ENCODE measurements at regions not wholly inside any gene's neighbourhood (a gene's known extent, or its start where the extent isn't known, plus 50 kb on each side); places are given as distances from the start of the nearest gene placed in this dataset.

- DNase-seq, result no peak
Measured at GRCh38 chrX:118167361-118167760, 50.8 kb upstream of the KLHL13 start.

GRCh38 chrX:118171356-118171755 lies 54.7 kb upstream of the KLHL13 start:
- no peak for DNase-seq

- no peak for DNase-seq
Measured at GRCh38 chrX:118174516-118175098, 58.0 kb upstream of the KLHL13 start.

- DNase-seq, result no peak
Measured at GRCh38 chrX:118177708-118178107, 61.1 kb upstream of the KLHL13 start.

GRCh38 chrX:118178450-118178849 lies 61.8 kb upstream of the KLHL13 start:
- DNase-seq, result no peak

- DNase-seq, result no peak
Measured at GRCh38 chrX:118179161-118179560, 62.6 kb upstream of the KLHL13 start.

GRCh38 chrX:118179718-118180117 lies 63.1 kb upstream of the KLHL13 start:
- no peak for DNase-seq

GRCh38 chrX:118181030-118181429 lies 64.4 kb upstream of the KLHL13 start:
- no peak for DNase-seq

GRCh38 chrX:118182025-118182424 lies 65.4 kb upstream of the KLHL13 start:
- DNase-seq, result no peak

GRCh38 chrX:118182681-118183080 lies 66.1 kb upstream of the KLHL13 start:
- no peak for DNase-seq

GRCh38 chrX:118183606-118184005 lies 67.0 kb upstream of the KLHL13 start:
- no peak for DNase-seq

- no peak for DNase-seq
Measured at GRCh38 chrX:118187100-118187499, 70.5 kb upstream of the KLHL13 start.

GRCh38 chrX:118189000-118189399 lies 72.4 kb upstream of the KLHL13 start:
- DNase-seq, result no peak

GRCh38 chrX:118189628-118190027 lies 73.0 kb upstream of the KLHL13 start:
- no peak for DNase-seq

- no peak for DNase-seq
Measured at GRCh38 chrX:118197730-118198129, 81.1 kb upstream of the KLHL13 start.

- DNase-seq, result no peak
Measured at GRCh38 chrX:118198577-118198976, 82.0 kb upstream of the KLHL13 start.

- no peak for DNase-seq
Measured at GRCh38 chrX:118199997-118200396, 83.4 kb upstream of the KLHL13 start.

GRCh38 chrX:118205421-118206395 lies 89.1 kb upstream of the KLHL13 start:
- DNase-seq, result no peak

- DNase-seq, result no peak
Measured at GRCh38 chrX:118207831-118208453, 91.3 kb upstream of the KLHL13 start.

GRCh38 chrX:118208481-118208880 lies 91.9 kb upstream of the KLHL13 start:
- DNase-seq, result no peak

- no peak for DNase-seq
Measured at GRCh38 chrX:118211891-118212816, 95.5 kb upstream of the KLHL13 start.

GRCh38 chrX:118212817-118213183 lies 96.2 kb upstream of the KLHL13 start:
- no peak for DNase-seq

GRCh38 chrX:118215346-118215745 lies 98.7 kb upstream of the KLHL13 start:
- no peak for DNase-seq

Data from activated gamma-delta T cell treated with Interleukin-2 at 50 U/mL for 16 hours (primary cell).